Activated T-cell treated with anti-CD3 and anti-CD28 coated beads, Interleukin-2, amount 50 U/mL, for 48 hours (primary cell): ENCODE measurements at regions not wholly inside any gene's neighbourhood (a gene's known extent, or its start where the extent isn't known, plus 50 kb on each side); places are given as distances from the start of the nearest gene placed in this dataset.

Source experiments
- DNase-seq, 2 experiments: peaks; one replicate each; pipeline ENCODE4 v3.0.0-alpha.2; 2020

GRCh38 chr11:28581286-28582242 is 473.4 kb downstream of the METTL15 start:
- no peak for DNase-seq

- no peak for DNase-seq
Observed at GRCh38 chr11:28571371-28571770, 463.2 kb downstream of the METTL15 start.

GRCh38 chr11:28569106-28569505 is 460.9 kb downstream of the METTL15 start:
- DNase-seq = no peak

GRCh38 chr11:28566339-28567089 is 458.3 kb downstream of the METTL15 start:
- DNase-seq = no peak

- DNase-seq = no peak
Observed at GRCh38 chr11:28559492-28559891, 451.3 kb downstream of the METTL15 start.

GRCh38 chr11:28547321-28547741 is 439.1 kb downstream of the METTL15 start:
- no peak for DNase-seq

- DNase-seq = no peak
Observed at GRCh38 chr11:28545536-28545935, 437.3 kb downstream of the METTL15 start.

GRCh38 chr11:28542561-28542960 is 434.4 kb downstream of the METTL15 start:
- no peak for DNase-seq

- DNase-seq = no peak
Observed at GRCh38 chr11:28539239-28540030, 431.2 kb downstream of the METTL15 start.

GRCh38 chr11:28537822-28538221 is 429.6 kb downstream of the METTL15 start:
- DNase-seq = no peak

GRCh38 chr11:28536504-28537267 is 428.5 kb downstream of the METTL15 start:
- DNase-seq = no peak

- DNase-seq = no peak
Observed at GRCh38 chr11:28535677-28536076, 427.5 kb downstream of the METTL15 start.

GRCh38 chr11:28529540-28530410 is 421.6 kb downstream of the METTL15 start:
- DNase-seq = no peak

GRCh38 chr11:28529046-28529445 is 420.9 kb downstream of the METTL15 start:
- no peak for DNase-seq

GRCh38 chr11:28528217-28528616 is 420.0 kb downstream of the METTL15 start:
- no peak for DNase-seq

- DNase-seq = no peak
Observed at GRCh38 chr11:28526406-28526751, 418.2 kb downstream of the METTL15 start.

- DNase-seq = no peak
Observed at GRCh38 chr11:28525636-28526405, 417.6 kb downstream of the METTL15 start.

- DNase-seq = no peak
Observed at GRCh38 chr11:28524098-28524497, 415.9 kb downstream of the METTL15 start.

GRCh38 chr11:28521075-28521474 is 412.9 kb downstream of the METTL15 start:
- no peak for DNase-seq

GRCh38 chr11:28520291-28520690 is 412.1 kb downstream of the METTL15 start:
- DNase-seq = no peak

- DNase-seq = no peak
Observed at GRCh38 chr11:28518825-28519224, 410.6 kb downstream of the METTL15 start.
